SK-N-SH (cell line): ENCODE measurements at regions not wholly inside any gene's neighbourhood (a gene's known extent, or its start where the extent isn't known, plus 50 kb on each side); places are given as distances from the start of the nearest gene placed in this dataset.

Source experiments
- CTCF ChIA-PET: fragments of 300-600, 350-600 bp; formaldehyde crosslinking; extraction: SDS; loops from one replicate; lab custom pipeline; 2021; lab: Yijun Ruan, JAX
- POLR2A ChIA-PET: fragments of 350-600 bp; sonication (Branson Sonifier 250); formaldehyde crosslinking; extraction: SDS; loops from one replicate; lab custom pipeline; 2020; ENCODE audit warnings: antibody characterized with exemption, inconsistent platforms; lab: Yijun Ruan, JAX
- DNase-seq: peaks from one replicate; pipeline ENCODE4 v3.0.0; 2012
- H2AFZ ChIP-seq: fragments of 200-600 bp; sonication (generic); 2 replicates; pipeline ENCODE4 v1.8.1; 2016; ENCODE audit warnings: antibody characterized with exemption, mild to moderate bottlenecking, low read depth
- H3F3A ChIP-seq: fragments of 200-600 bp; sonication (generic); replicated peaks from 2 replicates; pipeline ENCODE3; 2016; ENCODE audit warnings: antibody characterized with exemption, mild to moderate bottlenecking; ENCODE audit not compliant: insufficient read depth
- H3K27ac ChIP-seq, 2 experiments: fragments of 200-500 bp in 1 of 2; fragments of 200-600 bp in 1 of 2; sonication (Bioruptor generic) in 1 of 2; sonication (generic), shearing (Covaris generic) in 1 of 2; 2 replicates each; pipeline versions ENCODE4 v1.5.1 to v1.6.1; 2014 to 2016; ENCODE audit warnings: low read depth in 2 of 2, inconsistent platforms in 1 of 2, low read length in 1 of 2, mild to moderate bottlenecking in 1 of 2, mixed read lengths in 1 of 2
- H3K27me3 ChIP-seq: fragments of 200-600 bp; sonication (generic), shearing (Covaris generic); 2 replicates; pipeline ENCODE4 v1.6.1; 2016; ENCODE audit warnings: mixed run types; ENCODE audit not compliant: insufficient read depth
- H3K36me3 ChIP-seq, 2 experiments: fragments of 200-500 bp in 1 of 2; fragments of 200-600 bp in 1 of 2; sonication (Bioruptor generic) in 1 of 2; sonication (generic) in 1 of 2; replicated peaks in 1 of 2; 2 replicates each; pipeline versions ENCODE3 to v1.5.1; 2014 to 2016; ENCODE audit warnings: low read length in 1 of 2, mild to moderate bottlenecking in 1 of 2; ENCODE audit not compliant: insufficient read depth in 2 of 2, control insufficient read depth in 1 of 2
- H3K4me1 ChIP-seq, 2 experiments: fragments of 200-500 bp in 1 of 2; fragments of 200-600 bp in 1 of 2; sonication (Bioruptor generic) in 1 of 2; sonication (generic), shearing (Covaris generic) in 1 of 2; 2 replicates each; pipeline versions ENCODE4 v1.5.1 to v1.6.1; 2014 to 2016; ENCODE audit warnings: low read depth in 1 of 2, low read length in 1 of 2, mixed run types in 1 of 2; ENCODE audit not compliant: insufficient read depth in 2 of 2, control insufficient read depth in 1 of 2
- H3K4me2 ChIP-seq: fragments of 200-600 bp; sonication (generic), shearing (Covaris generic); 2 replicates; pipeline ENCODE4 v1.6.1; 2017; ENCODE audit warnings: mixed run types
- H3K4me3 ChIP-seq, 2 experiments: fragments of 200-500 bp in 1 of 2; fragments of 200-600 bp in 1 of 2; sonication (Bioruptor generic) in 1 of 2; sonication (generic), shearing (Covaris generic) in 1 of 2; 2 replicates each; pipeline versions ENCODE4 v1.5.1 to v1.8.1; 2014 to 2016; ENCODE audit warnings: low read depth in 2 of 2, inconsistent platforms in 1 of 2, low read length in 1 of 2, mild to moderate bottlenecking in 1 of 2, mixed read lengths in 1 of 2, moderate library complexity in 1 of 2
- H3K79me2 ChIP-seq: fragments of 200-600 bp; sonication (generic); 2 replicates; pipeline ENCODE4 v1.8.1; 2017; ENCODE audit warnings: mild to moderate bottlenecking; ENCODE audit not compliant: insufficient read depth
- H3K9ac ChIP-seq: fragments of 200-600 bp; sonication (generic); 2 replicates; pipeline ENCODE4 v1.6.1; 2017; ENCODE audit warnings: mixed run types
- H3K9me2 ChIP-seq: fragments of 200-600 bp; sonication (generic); 2 replicates; pipeline ENCODE4 v1.6.1; 2017; ENCODE audit warnings: mixed run types
- H3K9me3 ChIP-seq: fragments of 200-600 bp; sonication (generic); 2 replicates; pipeline ENCODE4 v1.6.1; 2017; ENCODE audit warnings: mixed run types, mild to moderate bottlenecking, moderate library complexity
- H4K20me1 ChIP-seq: fragments of 200-600 bp; sonication (generic); 2 replicates; pipeline ENCODE4 v1.6.1; 2017; ENCODE audit warnings: mild to moderate bottlenecking, mixed run types; ENCODE audit not compliant: insufficient read depth
- CHD2 ChIP-seq: fragments of 150-350 bp; IDR thresholded peaks from 2 replicates; pipeline ENCODE4 v1.6.1; 2018; ENCODE audit warnings: low read length; ENCODE audit not compliant: partially characterized antibody
- CTCF ChIP-seq: fragments of 200-600 bp; sonication (generic); IDR thresholded peaks from 2 replicates; pipeline ENCODE4 v1.6.1; 2017; ENCODE audit warnings: antibody characterized with exemption, mild to moderate bottlenecking, moderate library complexity
- ELF1 ChIP-seq: IDR thresholded peaks from 2 replicates; pipeline ENCODE4 v1.4.0; 2012
- EP300 ChIP-seq, 2 experiments: IDR thresholded peaks; 2 replicates each; pipeline versions ENCODE4 v1.4.0 to v1.6.1; 2012; ENCODE audit warnings: borderline replicate concordance in 1 of 2, low read depth in 1 of 2, low read length in 1 of 2
- FOSL2 ChIP-seq: IDR thresholded peaks from 2 replicates; pipeline ENCODE4 v1.4.0; 2012; ENCODE audit warnings: low read depth, mild to moderate bottlenecking, moderate library complexity, borderline replicate concordance
- FOXJ3 ChIP-seq: sonication (generic); formaldehyde crosslinking; IDR thresholded peaks from 2 replicates; pipeline ENCODE4 v1.5.1; 2020; ENCODE audit warnings: mild to moderate bottlenecking, missing genetic modification reagents
- GATA2 ChIP-seq: sonication (generic); formaldehyde crosslinking; IDR thresholded peaks from 2 replicates; pipeline ENCODE4 v1.5.0; 2020; ENCODE audit warnings: mild to moderate bottlenecking, missing genetic modification reagents
- MAX ChIP-seq: IDR thresholded peaks from 2 replicates; pipeline ENCODE4 v1.4.0; 2012; ENCODE audit warnings: low read depth
- MEF2A ChIP-seq: IDR thresholded peaks from 2 replicates; pipeline ENCODE4 v1.4.0; 2012; ENCODE audit warnings: low read depth, borderline replicate concordance
- MXI1 ChIP-seq: IDR thresholded peaks from 2 replicates; pipeline ENCODE4 v1.6.1; 2012; ENCODE audit warnings: mild to moderate bottlenecking, low read depth, low read length, improper control_type of control experiment
- RCOR1 ChIP-seq: fragments of 150-350 bp; IDR thresholded peaks from 2 replicates; pipeline ENCODE4 v1.6.1; 2017; ENCODE audit warnings: antibody characterized with exemption, low read length
- SMC3 ChIP-seq: IDR thresholded peaks from 2 replicates; pipeline ENCODE4 v1.6.1; 2012; ENCODE audit warnings: low read depth, low read length, improper control_type of control experiment
- TCF12 ChIP-seq: IDR thresholded peaks from 2 replicates; pipeline ENCODE4 v1.4.0; 2012
- TEAD4 ChIP-seq: IDR thresholded peaks from 2 replicates; pipeline ENCODE4 v1.4.0; 2012; ENCODE audit warnings: mild to moderate bottlenecking, borderline replicate concordance; ENCODE audit not compliant: insufficient read depth
- ZBTB33 ChIP-seq: IDR thresholded peaks from 2 replicates; pipeline ENCODE4 v1.4.0; 2012; ENCODE audit warnings: low read depth, borderline replicate concordance
- WGBS: methylation state at CpG from one replicate; pipeline ENCODE4 v1.1.6; 2017; ENCODE audit warnings: low lambda C conversion rate; 5-methylcytosine and 5-hydroxymethylcytosine counted together

- no peak overlapping the region for H3K27ac ChIP-seq
- H2AFZ ChIP-seq = no peak overlapping the region
- peaks cover 0 to 17% of the 10 kb centered on the region in 2 experiments; a peak in 2 of 4 replicates for H3K4me1 ChIP-seq
- ChIA-PET CTCF (interaction anchor here (0.7 to 1.4 kb wide), 2 partner anchors 11 to 13 kb away, joined by 3 to 4 read pairs; no protein-coding TSS in a partner anchor), POLR2A (no interaction called here)
- H3K9me2 ChIP-seq = no peaks in the 10 kb centered on the region
- no peaks in the 10 kb centered on the region for H4K20me1 ChIP-seq
- TF ChIP-seq TCF12 = no peak
- TF ChIP-seq CTCF = 0 out of 2 replicates have a peak, but pooled peaks have one; percentile 6
- H3K9me3 ChIP-seq = no peaks in the 10 kb centered on the region
- 52% methylated on average over 8 of the region's 8 CpGs for WGBS
- H3K9ac ChIP-seq = no peak overlapping the region
- no peaks in the 10 kb centered on the region for H3K36me3 ChIP-seq
- H3F3A ChIP-seq = no peaks in the 10 kb centered on the region
- no peak for DNase-seq
- H3K4me2 ChIP-seq = no peak overlapping the region
- H3K27me3 ChIP-seq = no peaks in the 10 kb centered on the region
- no peak overlapping the region for H3K4me3 ChIP-seq
- no peaks in the 10 kb centered on the region for H3K79me2 ChIP-seq
These were observed 675.6 kb upstream of the CDH8 start for GRCh38 chr16:62711797-62712196.

GRCh38 chr16:62709794-62710193 is 673.6 kb upstream of the CDH8 start:
- no peaks in the 10 kb centered on the region for H3F3A ChIP-seq
- H3K9me2 ChIP-seq = no peaks in the 10 kb centered on the region
- CTCF ChIA-PET = no interaction called here
- peak; percentile 37 for DNase-seq
- 8% methylated on average over 8 of the region's 8 CpGs for WGBS
- POLR2A ChIA-PET = no interaction called here
- H3K4me3 ChIP-seq = no peak overlapping the region
- H3K4me2 ChIP-seq = no peak overlapping the region
- 0 out of 2 replicates have a peak, but pooled peaks have one; percentile 11 for TF ChIP-seq MXI1
- TF ChIP-seq CHD2 = peak; percentile 73
- TF ChIP-seq TEAD4 = no peak
- peak; percentile 84 for TF ChIP-seq FOXJ3 (CRISPR knock-in tag)
- no peak for TF ChIP-seq MAX
- peak; percentile 44; the same call in 1 of the 2 replicates for TF ChIP-seq TCF12
- no peak for TF ChIP-seq ZBTB33
- no peak for TF ChIP-seq FOSL2
- no peak for TF ChIP-seq MEF2A
- peak in 1 of 2 experiments; percentile 91; a peak in 2 of 4 replicates for TF ChIP-seq EP300 (IDR thresholded peaks at IDR 0.05; ENCODE audit: borderline replicate concordance in 1 of 2, low read depth in 1 of 2, low read length in 1 of 2)
- TF ChIP-seq RCOR1 = peak; percentile 73
- no peak for TF ChIP-seq SMC3
- TF ChIP-seq GATA2 (CRISPR knock-in tag) = peak; percentile 95
- TF ChIP-seq ELF1 = no peak
- no peaks in the 10 kb centered on the region for H3K79me2 ChIP-seq
- no peak overlapping the region for H3K9ac ChIP-seq
- H2AFZ ChIP-seq = no peak overlapping the region
- peaks cover 0 to 17% of the 10 kb centered on the region in 2 experiments; a peak in 2 of 4 replicates for H3K4me1 ChIP-seq
- no peaks in the 10 kb centered on the region for H3K27me3 ChIP-seq
- no peaks in the 10 kb centered on the region for H3K9me3 ChIP-seq
- H3K36me3 ChIP-seq = no peaks in the 10 kb centered on the region
- H3K27ac ChIP-seq = peak overlapping the region in 1 of 2 experiments; percentile 71; a peak in 1 of 4 replicates
- H4K20me1 ChIP-seq = no peaks in the 10 kb centered on the region
